ENCODE measurements at regions not wholly inside any gene's neighbourhood (a gene's known extent, or its start where the extent isn't known, plus 50 kb on each side); places are given as distances from the start of the nearest gene placed in this dataset.

GRCh38 chr14:39863441-39863840, 431.2 kb upstream of the FBXO33 start:
- TF ChIP-seq NANOG (IDR thresholded peaks at IDR 0.05; ENCODE audit: borderline replicate concordance) (no peak), STAT1 (IDR thresholded peaks at IDR 0.05; ENCODE audit: unreplicated experiment) (no peak), CREB1 (CRISPR knock-in tag; IDR thresholded peaks at IDR 0.05; ENCODE audit: low read depth) (no peak), CTCF (conservative IDR thresholded peaks at IDR 0.05; ENCODE audit: low read depth in 2 of 2) (no peak), JUNB (IDR thresholded peaks at IDR 0.05; ENCODE audit: unreplicated experiment) (no peak), EZH2 (IDR thresholded peaks at IDR 0.05; ENCODE audit: low read depth, unreplicated experiment) (no peak), ZNF462 (CRISPR knock-in tag; IDR thresholded peaks at IDR 0.05) (no peak), REST (IDR thresholded peaks at IDR 0.05; ENCODE audit: unreplicated experiment) (no peak), ETS1 (IDR thresholded peaks at IDR 0.05) (no peak), ZNF331 (CRISPR knock-in tag; IDR thresholded peaks at IDR 0.05; ENCODE audit: low read depth) (no peak), EZH2phosphoT487 (IDR thresholded peaks at IDR 0.05; ENCODE audit: unreplicated experiment) (no peak), ZNF114 (CRISPR knock-in tag; IDR thresholded peaks at IDR 0.05) (no peak), POLR2AphosphoS5 (IDR thresholded peaks at IDR 0.05; ENCODE audit: low read depth) (no peak)
- H3K4me3 Mint-ChIP-seq = no peak overlapping the region
- H3K4me1 ChIP-seq (ENCODE audit: insufficient read depth) = peaks cover 4% of the 10 kb centered on the region
- no peak overlapping the region for H2AFZ ChIP-seq
- no peaks in the 10 kb centered on the region for H3K36me3 Mint-ChIP-seq (ENCODE audit: low read depth)
- H3K9me3 Mint-ChIP-seq = no peaks in the 10 kb centered on the region
- no peaks in the 10 kb centered on the region for H3K9me2 ChIP-seq (ENCODE audit: insufficient read depth)
- H3F3A ChIP-seq (replicated peaks; ENCODE audit: low read depth) = no peaks in the 10 kb centered on the region
- H4K20me1 ChIP-seq (replicated peaks; ENCODE audit: insufficient read depth) = no peaks in the 10 kb centered on the region
- no peak overlapping the region for H3K27ac Mint-ChIP-seq
- no peaks in the 10 kb centered on the region for H3K36me3 ChIP-seq (ENCODE audit: insufficient read depth)
- H3K27ac ChIP-seq (ENCODE audit: low read depth) = no peak overlapping the region
- H3K4me1 Mint-ChIP-seq = peaks cover 19% of the 10 kb centered on the region
- H3K4me2 ChIP-seq = no peak overlapping the region
- no peak overlapping the region for H3K4me3 ChIP-seq
- ATAC-seq (no peak), DNase-seq (ENCODE audit: low spot score) (no peak)
- no peaks in the 10 kb centered on the region for H3K27me3 ChIP-seq (ENCODE audit: insufficient read depth)
- H3K27me3 Mint-ChIP-seq (ENCODE audit: insufficient read depth, low read depth, poor library complexity) = no peaks in the 10 kb centered on the region
- H3K79me2 ChIP-seq (replicated peaks; ENCODE audit: insufficient read depth) = no peaks in the 10 kb centered on the region

Measured in GM23338 (cell line).